A549 (cell line): ENCODE measurements at regions not wholly inside any gene's neighbourhood (a gene's known extent, or its start where the extent isn't known, plus 50 kb on each side); places are given as distances from the start of the nearest gene placed in this dataset.

Experiments used
- ATAC-seq, 2 experiments: fragments of 200-7000 bp in 1 of 2; fragments of >200 bp in 1 of 2; cut with Nextera tagmentation in 1 of 2; cut with Tn5 transposase in 1 of 2; 3 replicates each; pipeline versions ENCODE4 v1.8.0 to v1.9.1; 2018 to 2020; ENCODE audit warnings: mild to moderate bottlenecking in 1 of 2, moderate library complexity in 1 of 2
- CTCF ChIA-PET: fragments of 300-600 bp; sonication (Branson Sonifier 250); formaldehyde crosslinking; extraction: SDS; loops from one replicate; lab custom pipeline; 2021; ENCODE audit warnings: antibody characterized with exemption, inconsistent platforms; lab: Yijun Ruan, JAX
- POLR2A ChIA-PET: fragments of 350-600 bp; formaldehyde crosslinking; extraction: SDS; loops from one replicate; lab custom pipeline; 2021; ENCODE audit warnings: antibody characterized with exemption, inconsistent platforms; lab: Yijun Ruan, JAX
- DNase-seq, 2 experiments: peaks; one replicate each; pipeline versions ENCODE4 v3.0.0 to v3.0.0-alpha.2; 2011 to 2016; ENCODE audit warnings: low read depth in 1 of 2, low spot score in 1 of 2
- FAIRE-seq: peaks from 2 replicates; lab custom pipeline; 2011; peaks lifted over from hg19 to GRCh38; lab: Jason Lieb, UNC
- H3K27ac ChIP-seq, 2 experiments: fragments of >200 bp; sonication (Bioruptor Twin); formaldehyde crosslinking; 3 replicates each; pipeline ENCODE4 v1.5.1; 2016 to 2017
- H3K4me1 ChIP-seq: fragments of >200 bp; sonication (Bioruptor Twin); formaldehyde crosslinking; 3 replicates; pipeline ENCODE4 v1.6.1; 2016
- H3K4me2 ChIP-seq: fragments of >200 bp; sonication (Bioruptor Twin); formaldehyde crosslinking; 3 replicates; pipeline ENCODE4 v1.6.1; 2016
- H3K4me3 ChIP-seq: fragments of >200 bp; sonication (Bioruptor Twin); formaldehyde crosslinking; 3 replicates; pipeline ENCODE4 v1.5.1; 2016
- H3K9me3 ChIP-seq: fragments of >200 bp; sonication (Bioruptor Twin); formaldehyde crosslinking; 3 replicates; pipeline ENCODE4 v1.6.1; 2016
- ATOH8 ChIP-seq: fragments of 250-450 bp; sonication (Bioruptor Pico); IDR thresholded peaks from 2 replicates; pipeline ENCODE4 v1.5.0; 2020; ENCODE audit warnings: low read depth, mild to moderate bottlenecking, moderate library complexity
- BHLHE40 ChIP-seq: IDR thresholded peaks from 2 replicates; pipeline ENCODE4 v1.6.1; 2012; ENCODE audit warnings: low read depth, low read length, inconsistent platforms
- CBX2 ChIP-seq: fragments of 200-600 bp; sonication (generic); IDR thresholded peaks from 2 replicates; pipeline ENCODE4 v1.6.1; 2016; ENCODE audit warnings: low read depth, mild to moderate bottlenecking, borderline replicate concordance
- CHD2 ChIP-seq: fragments of 150-350 bp; IDR thresholded peaks from 2 replicates; pipeline ENCODE4 v1.6.1; 2014; ENCODE audit warnings: low read length; ENCODE audit not compliant: partially characterized antibody
- CHD4 ChIP-seq: fragments of 200-600 bp; sonication (generic); IDR thresholded peaks from 2 replicates; pipeline ENCODE4 v1.6.1; 2016; ENCODE audit warnings: antibody characterized with exemption, mild to moderate bottlenecking, borderline replicate concordance
- E2F6 ChIP-seq: IDR thresholded peaks from 2 replicates; pipeline ENCODE4 v1.6.1; 2012; ENCODE audit warnings: low read depth, borderline replicate concordance
- EHF ChIP-seq: fragments of 250-450 bp; sonication (Bioruptor Pico); IDR thresholded peaks from 2 replicates; pipeline ENCODE4 v1.5.0; 2020; ENCODE audit warnings: mild to moderate bottlenecking
- EHMT2 ChIP-seq: fragments of 200-600 bp; sonication (generic); IDR thresholded peaks from 2 replicates; pipeline ENCODE4 v1.6.1; 2016; ENCODE audit warnings: antibody characterized with exemption, low read depth, mild to moderate bottlenecking, moderate library complexity
- EP300 ChIP-seq, 2 experiments: fragments of >200 bp; sonication (Bioruptor Twin); formaldehyde crosslinking; IDR thresholded peaks; 2 replicates in 1 of 2; 3 replicates in 1 of 2; pipeline ENCODE4 v1.6.1; 2016 to 2017
- FOSB ChIP-seq: fragments of 250-450 bp; sonication (Bioruptor Pico); IDR thresholded peaks from 2 replicates; pipeline ENCODE4 v1.5.0; 2020; ENCODE audit warnings: mild to moderate bottlenecking, moderate library complexity
- FOSL2 ChIP-seq, 2 experiments: fragments of 450-650 bp in 1 of 2; fragments of >200 bp in 1 of 2; sonication (Bioruptor Twin) in 1 of 2; formaldehyde crosslinking; IDR thresholded peaks; 2 replicates each; pipeline versions ENCODE4 v1.5.0 to v1.6.1; 2016 to 2020; ENCODE audit warnings: mild to moderate bottlenecking in 1 of 2, moderate library complexity in 1 of 2
- HDAC2 ChIP-seq: fragments of 200-600 bp; sonication (generic); IDR thresholded peaks from 2 replicates; pipeline ENCODE4 v1.6.1; 2016
- JUN ChIP-seq, 2 experiments: fragments of >200 bp; sonication (Bioruptor Twin); formaldehyde crosslinking; IDR thresholded peaks; 2 replicates in 1 of 2; 3 replicates in 1 of 2; pipeline ENCODE4 v1.6.1; 2016 to 2017
- MAFK ChIP-seq: fragments of 450-650 bp; IDR thresholded peaks from 2 replicates; pipeline ENCODE4 v1.6.1; 2014; ENCODE audit not compliant: partially characterized antibody
- MAZ ChIP-seq: fragments of 150-350 bp; IDR thresholded peaks from 2 replicates; pipeline ENCODE4 v1.6.1; 2014; ENCODE audit warnings: antibody characterized with exemption, low read depth, low read length, borderline replicate concordance
- NR3C1 ChIP-seq: fragments of >200 bp; sonication (Bioruptor Twin); formaldehyde crosslinking; IDR thresholded peaks from 3 replicates; pipeline ENCODE4 v1.6.1; 2017
- POLR2AphosphoS2 ChIP-seq: conservative IDR thresholded peaks from 2 replicates; pipeline ENCODE4 v1.6.1; 2012; ENCODE audit warnings: low read length, improper control_type of control experiment, inconsistent platforms
- RCOR1 ChIP-seq: fragments of 150-350 bp; IDR thresholded peaks from 2 replicates; pipeline ENCODE4 v1.6.1; 2014; ENCODE audit warnings: antibody characterized with exemption, low read length, low read depth
- RNF2 ChIP-seq: fragments of 200-600 bp; sonication (generic); IDR thresholded peaks from 2 replicates; pipeline ENCODE4 v1.6.1; 2016; ENCODE audit warnings: low read depth, mild to moderate bottlenecking, antibody characterized with exemption, moderate library complexity, borderline replicate concordance
- SREBF2 ChIP-seq: fragments of 450-650 bp; IDR thresholded peaks from 2 replicates; pipeline ENCODE4 v1.6.1; 2014; ENCODE audit warnings: mild to moderate bottlenecking, moderate library complexity
- USF2 ChIP-seq: fragments of 450-650 bp; IDR thresholded peaks from 2 replicates; pipeline ENCODE4 v1.6.1; 2014; ENCODE audit warnings: antibody characterized with exemption
- ZC3H11A ChIP-seq: fragments of 450-650 bp; IDR thresholded peaks from 2 replicates; pipeline ENCODE4 v1.6.1; 2014; ENCODE audit warnings: antibody characterized with exemption, mild to moderate bottlenecking
- ZSCAN20 ChIP-seq: fragments of 250-450 bp; sonication (Bioruptor Pico); IDR thresholded peaks from 2 replicates; pipeline ENCODE4 v1.8.0; 2022; ENCODE audit warnings: mild to moderate bottlenecking, moderate library complexity
- WGBS: methylation state at CpG from one replicate; pipeline ENCODE4 v1.1.6; 2017; ENCODE audit errors: missing lambda C conversion rate; 5-methylcytosine and 5-hydroxymethylcytosine counted together

GRCh38 chr6:145539831-145540230 is 195.5 kb downstream of the EPM2A start:
- FAIRE-seq: no peak
- TF ChIP-seq EHF (CRISPR knock-in tag) (no peak), CBX2 (no peak), HDAC2 (no peak), FOSB (CRISPR knock-in tag) (no peak), EHMT2 (no peak), E2F6 (no peak), CHD4 (no peak), FOSL2 (IDR thresholded peaks at IDR 0.05) (no peak), FOSL2 (CRISPR knock-in tag; IDR thresholded peaks at IDR 0.05) (no peak), USF2 (no peak), MAFK (no peak), RNF2 (no peak), MAZ (no peak), ATOH8 (CRISPR knock-in tag) (no peak), ZSCAN20 (CRISPR knock-in tag) (no peak)
- TF ChIP-seq, all 56 proteins: peak for 0
- ATAC-seq (no peak), DNase-seq (no peak)
- H3K9me3 ChIP-seq: no peaks in the 10 kb centered on the region
- H3K4me3 ChIP-seq: no peak overlapping the region
- no peak overlapping the region for H3K4me2 ChIP-seq
- no peak overlapping the region for H3K27ac ChIP-seq
- 0 out of 3 replicates have a peak, but pooled peaks cover 8% of the 10 kb centered on the region for H3K4me1 ChIP-seq
- POLR2A ChIA-PET: no interaction called here
- 20% methylated on average over 3 of the region's 3 CpGs for WGBS
- CTCF ChIA-PET: no interaction called here

- ATAC-seq: no peak
- no peak for DNase-seq
- POLR2A ChIA-PET: no interaction called here
These were observed 194.6 kb downstream of the EPM2A start for GRCh38 chr6:145540741-145541140.

GRCh38 chr6:145544041-145544440 is 191.3 kb downstream of the EPM2A start:
- ChIA-PET POLR2A (no interaction called here), CTCF (no interaction called here)
- Histone ChIP-seq H3K9me3 (no peaks in the 10 kb centered on the region), H3K4me1 (0 out of 3 replicates have a peak, but pooled peaks cover 8% of the 10 kb centered on the region), H3K4me2 (peak overlapping the region; percentile 21; the same call in 1 of the 3 replicates), H3K27ac (peak overlapping the region in 1 of 2 experiments; percentile 23; a peak in 1 of 6 replicates), H3K4me3 (no peak overlapping the region)
- ATAC-seq (peak; percentile 60 to 76; a peak in 5 of 6 replicates), DNase-seq (peak; percentile 1 to 33), FAIRE-seq (no peak)
- 0% methylated on average over 1 of the region's 1 CpG for WGBS
- TF ChIP-seq RCOR1 (no peak), CHD2 (no peak), SREBF2 (no peak), JUN (IDR thresholded peaks at IDR 0.05) (no peak), POLR2AphosphoS2 (no peak), EP300 (IDR thresholded peaks at IDR 0.05) (no peak)

More at GRCh38 chr6:145540741-145541140, 194.6 kb downstream of the EPM2A start:
- no peaks in the 10 kb centered on the region for H3K9me3 ChIP-seq
- no peak overlapping the region for H3K4me2 ChIP-seq
- TF ChIP-seq BHLHE40: no peak
- TF ChIP-seq FOSB (CRISPR knock-in tag): no peak
- no peak for TF ChIP-seq CHD2
- TF ChIP-seq ZC3H11A: no peak
- no peak for TF ChIP-seq RCOR1
- no peak for TF ChIP-seq NR3C1
- TF ChIP-seq MAZ: no peak
- TF ChIP-seq, all 56 proteins: peak for 0
- Histone ChIP-seq H3K4me3 (no peak overlapping the region), H3K27ac (no peak overlapping the region), H3K4me1 (0 out of 3 replicates have a peak, but pooled peaks cover 8% of the 10 kb centered on the region)
- 76% methylated on average over 2 of the region's 2 CpGs for WGBS
- CTCF ChIA-PET: no interaction called here
- no peak for FAIRE-seq
